GM12891 (cell line): ENCODE measurements at regions not wholly inside any gene's neighbourhood (a gene's known extent, or its start where the extent isn't known, plus 50 kb on each side); places are given as distances from the start of the nearest gene placed in this dataset.

Experiments
- POLR2A ChIP-seq: IDR thresholded peaks from 2 replicates; pipeline ENCODE4 v1.6.1; 2011; ENCODE audit warnings: low read depth, low read length, control low read depth
- POLR2AphosphoS5 ChIP-seq: IDR thresholded peaks from 2 replicates; pipeline ENCODE4 v1.6.1; 2011; ENCODE audit warnings: low read depth, low read length, control low read depth

DNA sequence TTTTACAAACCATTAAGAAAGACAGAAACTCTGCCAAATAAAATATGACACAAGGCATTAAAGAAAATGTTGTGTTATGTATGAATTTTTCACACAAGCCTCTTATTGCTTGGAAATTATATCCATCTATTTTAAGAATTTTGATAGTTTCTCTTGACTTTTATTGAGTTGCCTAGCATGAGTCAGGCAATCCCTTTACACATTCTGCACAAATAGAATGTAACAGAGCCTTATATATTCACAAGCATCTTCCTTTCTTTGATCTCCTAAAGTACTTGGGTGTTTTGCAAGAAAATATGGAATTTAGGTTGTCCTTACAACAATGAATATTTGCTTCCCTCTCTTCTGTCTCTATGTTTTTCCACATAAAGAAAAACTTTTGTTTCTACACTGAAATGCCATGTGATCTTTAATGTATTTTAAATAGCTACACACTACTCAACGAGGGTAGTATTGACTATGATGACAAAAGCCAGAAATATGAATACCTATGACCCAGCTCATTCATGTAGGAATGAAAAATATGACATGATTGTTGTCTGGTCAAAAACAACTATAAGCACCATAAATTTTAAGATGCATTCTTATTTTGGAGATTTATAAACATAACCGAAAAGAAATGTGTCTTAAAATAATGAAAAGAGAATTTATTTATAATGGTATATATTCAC lies 398.8 kb downstream of the GUCY1A2 start:
- TF ChIP-seq POLR2AphosphoS5 = no peak
- no peak for TF ChIP-seq POLR2A
